ENCODE measurements at regions not wholly inside any gene's neighbourhood (a gene's known extent, or its start where the extent isn't known, plus 50 kb on each side); places are given as distances from the start of the nearest gene placed in this dataset.

DNA sequence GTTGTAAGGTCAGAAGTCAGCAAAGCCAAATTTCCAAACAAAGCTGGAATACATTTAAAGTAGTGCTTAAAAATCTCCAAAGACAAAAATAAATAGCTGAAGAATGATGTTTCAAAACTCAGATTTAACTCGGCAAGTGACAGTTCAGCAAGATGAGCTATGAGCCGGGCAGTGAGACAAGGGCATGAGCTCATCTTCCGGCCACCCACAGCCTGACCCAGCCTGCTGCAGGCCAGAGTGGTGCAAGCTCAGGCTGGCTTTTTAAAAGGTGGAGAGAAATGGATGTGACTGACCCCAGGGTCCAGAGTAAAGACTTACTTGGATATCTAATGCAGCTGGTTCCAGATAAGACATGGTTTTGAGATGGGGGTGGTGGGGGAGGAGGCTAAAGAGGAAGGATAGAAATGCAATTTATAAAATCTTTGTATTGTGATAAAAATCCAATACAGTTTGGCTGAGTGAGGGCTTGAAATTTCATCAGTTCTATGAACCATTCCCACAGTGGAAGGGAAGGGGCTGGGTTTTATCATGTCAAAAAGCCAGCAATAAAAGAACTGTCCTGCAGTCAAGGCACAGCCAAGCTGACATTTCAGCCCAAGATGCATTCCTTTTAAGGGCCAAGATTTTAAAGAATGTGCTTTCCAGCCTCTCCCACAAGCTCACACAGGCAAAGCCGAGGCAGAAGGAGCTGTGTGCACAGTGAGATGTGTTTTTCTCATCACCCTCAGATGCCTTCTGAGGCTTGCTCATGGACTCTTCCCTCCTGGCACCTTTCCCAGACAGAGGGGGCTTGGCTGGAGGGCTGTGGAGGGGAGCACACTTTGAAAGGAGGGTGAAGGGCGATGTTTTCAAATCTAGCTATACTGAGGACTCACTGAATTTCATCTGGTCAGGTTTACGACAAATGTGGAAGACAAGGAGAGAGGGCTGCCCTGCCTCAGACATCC is 97.9 kb upstream of the KLHL29 start:
- ChIA-PET CTCF (interaction anchor here (1.0 to 1.6 kb wide), 2 partner anchors 23 to 64 kb away, joined by 3 to 9 read pairs; no protein-coding TSS in a partner anchor), POLR2A (interaction anchor here (0.6 to 1.2 kb wide), 2 partner anchors 17 to 63 kb away, joined by 3 to 4 read pairs; no protein-coding TSS in a partner anchor)
- Histone ChIP-seq H3K27me3 (ENCODE audit: control insufficient read depth, insufficient read depth, low read length) (no peaks in the 10 kb centered on the region), H3K36me3 (ENCODE audit: control insufficient read depth, insufficient read depth, low read length) (no peaks in the 10 kb centered on the region), H3K4me3 (ENCODE audit: low read depth, low read length) (no peak overlapping the region)
- DNase-seq (ENCODE audit: low read depth), result peak; percentile 92
- TF ChIP-seq, protein P1, sequence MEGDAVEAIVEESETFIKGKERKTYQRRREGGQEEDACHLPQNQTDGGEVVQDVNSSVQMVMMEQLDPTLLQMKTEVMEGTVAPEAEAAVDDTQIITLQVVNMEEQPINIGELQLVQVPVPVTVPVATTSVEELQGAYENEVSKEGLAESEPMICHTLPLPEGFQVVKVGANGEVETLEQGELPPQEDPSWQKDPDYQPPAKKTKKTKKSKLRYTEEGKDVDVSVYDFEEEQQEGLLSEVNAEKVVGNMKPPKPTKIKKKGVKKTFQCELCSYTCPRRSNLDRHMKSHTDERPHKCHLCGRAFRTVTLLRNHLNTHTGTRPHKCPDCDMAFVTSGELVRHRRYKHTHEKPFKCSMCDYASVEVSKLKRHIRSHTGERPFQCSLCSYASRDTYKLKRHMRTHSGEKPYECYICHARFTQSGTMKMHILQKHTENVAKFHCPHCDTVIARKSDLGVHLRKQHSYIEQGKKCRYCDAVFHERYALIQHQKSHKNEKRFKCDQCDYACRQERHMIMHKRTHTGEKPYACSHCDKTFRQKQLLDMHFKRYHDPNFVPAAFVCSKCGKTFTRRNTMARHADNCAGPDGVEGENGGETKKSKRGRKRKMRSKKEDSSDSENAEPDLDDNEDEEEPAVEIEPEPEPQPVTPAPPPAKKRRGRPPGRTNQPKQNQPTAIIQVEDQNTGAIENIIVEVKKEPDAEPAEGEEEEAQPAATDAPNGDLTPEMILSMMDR (IDR thresholded peaks at IDR 0.05; ENCODE audit: insufficient read depth, low read depth, low read length), result no peak

DNA sequence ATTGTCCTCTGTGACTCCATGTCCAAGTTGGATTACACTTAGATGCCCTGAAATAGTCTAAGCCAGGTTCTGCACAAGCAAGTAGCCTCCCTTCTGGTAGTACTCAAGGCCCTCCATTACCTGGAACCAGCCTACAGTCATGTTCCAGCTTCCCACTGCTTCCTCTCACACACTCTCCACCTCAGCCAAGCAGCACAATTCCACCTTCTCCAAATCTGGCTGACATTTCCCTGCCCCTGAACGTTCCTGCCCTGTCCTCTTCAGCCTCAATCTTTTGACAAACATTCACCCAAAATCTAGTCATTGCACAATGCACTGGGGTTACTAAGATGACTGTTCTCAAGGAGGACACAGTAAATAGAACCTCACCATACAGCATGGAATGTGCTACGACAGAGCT is 95.3 kb upstream of the KLHL29 start:
- CTCF ChIA-PET, result no interaction called here
- DNase-seq (ENCODE audit: low read depth), result no peak
- Histone ChIP-seq H3K27me3 (ENCODE audit: control insufficient read depth, insufficient read depth, low read length) (no peaks in the 10 kb centered on the region), H3K36me3 (ENCODE audit: control insufficient read depth, insufficient read depth, low read length) (no peaks in the 10 kb centered on the region), H3K4me3 (ENCODE audit: low read depth, low read length) (no peak overlapping the region)
- POLR2A ChIA-PET, result no interaction called here
- TF ChIP-seq, protein P1 (IDR thresholded peaks at IDR 0.05; ENCODE audit: insufficient read depth, low read depth, low read length), result no peak

DNA sequence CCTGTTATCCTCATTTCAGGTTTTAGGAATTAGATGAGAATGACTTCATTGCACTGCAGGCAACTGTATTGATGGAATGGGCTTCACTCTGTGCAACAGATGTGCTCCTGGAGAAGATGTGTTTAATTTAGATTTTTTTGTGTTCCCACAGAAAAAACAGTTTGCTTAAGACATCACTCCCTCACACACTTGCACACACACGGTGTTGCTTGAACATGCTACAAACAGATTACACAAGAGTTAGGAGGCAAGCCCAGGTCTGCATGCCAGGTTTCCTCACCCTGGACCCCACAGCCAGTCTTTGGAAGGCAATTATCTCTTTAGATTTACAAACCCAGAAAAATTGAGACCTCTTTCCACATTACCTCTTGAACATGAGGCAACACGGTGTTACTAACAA is 93.7 kb upstream of the KLHL29 start:
- CTCF ChIA-PET, result interaction anchor here (0.6 kb wide), 1 partner anchor 45 kb away, joined by 3 read pairs; no protein-coding TSS in a partner anchor
- DNase-seq (ENCODE audit: low read depth), result peak; percentile 59
- Histone ChIP-seq H3K27me3 (ENCODE audit: control insufficient read depth, insufficient read depth, low read length) (no peaks in the 10 kb centered on the region), H3K36me3 (ENCODE audit: control insufficient read depth, insufficient read depth, low read length) (no peaks in the 10 kb centered on the region), H3K4me3 (ENCODE audit: low read depth, low read length) (no peak overlapping the region)
- TF ChIP-seq, protein P1 (IDR thresholded peaks at IDR 0.05; ENCODE audit: insufficient read depth, low read depth, low read length), result no peak
- POLR2A ChIA-PET, result no interaction called here

DNA sequence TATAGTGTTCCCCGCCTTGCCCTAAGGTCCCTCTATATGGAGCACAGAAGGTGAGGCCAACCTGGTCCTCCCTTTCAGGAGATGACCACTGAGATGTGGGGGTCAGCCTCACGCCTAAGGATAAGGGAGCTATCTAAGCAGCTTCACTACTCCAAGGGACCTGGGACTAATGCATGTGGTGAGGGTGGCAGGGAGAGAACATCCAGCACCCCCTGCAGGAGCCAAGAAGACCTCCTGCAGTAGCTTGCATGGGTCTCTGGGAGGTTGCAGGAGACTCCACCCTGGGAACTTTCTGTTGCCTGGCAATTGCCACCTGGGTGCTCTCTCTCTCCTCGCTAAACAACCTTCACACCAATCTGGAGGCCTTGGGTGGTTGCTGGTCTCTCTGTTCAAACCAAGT is 93.0 kb upstream of the KLHL29 start:
- no peak for DNase-seq (ENCODE audit: low read depth)
- POLR2A ChIA-PET, result no interaction called here

DNA sequence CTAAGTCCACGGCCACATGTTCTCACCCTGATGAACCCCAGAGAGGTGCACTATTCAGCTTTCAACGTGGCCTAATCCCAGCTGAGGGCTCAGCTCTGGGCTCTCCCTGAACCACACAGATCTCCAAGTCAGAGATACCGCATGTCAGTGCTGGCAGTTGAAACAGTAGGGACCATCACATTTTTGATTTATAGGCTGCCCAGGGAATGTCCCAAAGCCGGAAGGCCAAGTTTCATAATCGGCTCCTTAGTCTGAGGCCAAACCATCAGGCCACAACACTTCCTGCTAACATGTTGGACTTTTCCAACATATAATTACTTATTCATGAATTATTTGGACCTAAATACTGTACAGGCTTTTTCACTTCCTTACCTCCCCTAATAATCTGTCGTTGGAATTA is 91.9 kb upstream of the KLHL29 start:
- Histone ChIP-seq H3K27me3 (ENCODE audit: control insufficient read depth, insufficient read depth, low read length) (no peaks in the 10 kb centered on the region), H3K4me3 (ENCODE audit: low read depth, low read length) (no peak overlapping the region), H3K36me3 (ENCODE audit: control insufficient read depth, insufficient read depth, low read length) (no peaks in the 10 kb centered on the region)
- TF ChIP-seq, protein P1 (IDR thresholded peaks at IDR 0.05; ENCODE audit: insufficient read depth, low read depth, low read length), result no peak
- POLR2A ChIA-PET, result no interaction called here
- no peak for DNase-seq (ENCODE audit: low read depth)
- CTCF ChIA-PET, result interaction anchor here (0.8 to 1.1 kb wide), 2 partner anchors 59 to 62 kb away, joined by 3 to 4 read pairs; no protein-coding TSS in a partner anchor

More for the DNA sequence above, 93.0 kb upstream of the KLHL29 start:
- TF ChIP-seq, protein P1 (IDR thresholded peaks at IDR 0.05; ENCODE audit: insufficient read depth, low read depth, low read length), result no peak
- CTCF ChIA-PET, result no interaction called here
- H3K4me3 ChIP-seq (ENCODE audit: low read depth, low read length), result no peak overlapping the region
- H3K36me3 ChIP-seq (ENCODE audit: control insufficient read depth, insufficient read depth, low read length), result no peaks in the 10 kb centered on the region
- no peaks in the 10 kb centered on the region for H3K27me3 ChIP-seq (ENCODE audit: control insufficient read depth, insufficient read depth, low read length)

Measured in BJ (cell line).